HG02588 (cell line): ENCODE measurements at regions not wholly inside any gene's neighbourhood (a gene's known extent, or its start where the extent isn't known, plus 50 kb on each side); places are given as distances from the start of the nearest gene placed in this dataset.

ENCODE experiments used
- ATAC-seq: cut with Tn5 transposase; IDR thresholded peaks from one replicate; pipeline ENCODE4 v1.9.1; 2021; ENCODE audit warnings: mild to moderate bottlenecking, moderate library complexity; ENCODE audit not compliant: unreplicated experiment

GRCh38 chr12:77368379-77368778 lies 303.0 kb upstream of the E2F7 start:
- no peak for ATAC-seq

DNA sequence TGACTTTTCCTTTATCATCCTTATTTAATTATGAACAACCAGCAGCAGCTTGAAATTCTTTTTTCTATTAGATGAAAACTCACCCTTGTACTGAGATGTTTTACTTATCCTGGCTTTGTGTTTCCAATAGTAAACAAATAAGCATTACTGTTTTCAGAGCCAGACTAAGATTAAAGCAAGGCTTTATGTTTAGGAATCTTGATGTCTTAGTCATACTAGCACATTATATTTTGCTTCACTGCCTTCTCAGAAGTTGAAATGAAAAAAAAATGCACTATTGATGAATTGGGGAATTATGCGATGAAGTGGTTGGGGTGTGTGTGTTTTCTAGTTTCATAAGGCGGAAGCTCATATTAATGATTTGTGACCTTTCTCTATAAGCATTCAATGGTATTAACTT lies 301.2 kb upstream of the E2F7 start:
- ATAC-seq = no peak

GRCh38 chr12:77364400-77364799 lies 299.0 kb upstream of the E2F7 start:
- no peak for ATAC-seq

DNA sequence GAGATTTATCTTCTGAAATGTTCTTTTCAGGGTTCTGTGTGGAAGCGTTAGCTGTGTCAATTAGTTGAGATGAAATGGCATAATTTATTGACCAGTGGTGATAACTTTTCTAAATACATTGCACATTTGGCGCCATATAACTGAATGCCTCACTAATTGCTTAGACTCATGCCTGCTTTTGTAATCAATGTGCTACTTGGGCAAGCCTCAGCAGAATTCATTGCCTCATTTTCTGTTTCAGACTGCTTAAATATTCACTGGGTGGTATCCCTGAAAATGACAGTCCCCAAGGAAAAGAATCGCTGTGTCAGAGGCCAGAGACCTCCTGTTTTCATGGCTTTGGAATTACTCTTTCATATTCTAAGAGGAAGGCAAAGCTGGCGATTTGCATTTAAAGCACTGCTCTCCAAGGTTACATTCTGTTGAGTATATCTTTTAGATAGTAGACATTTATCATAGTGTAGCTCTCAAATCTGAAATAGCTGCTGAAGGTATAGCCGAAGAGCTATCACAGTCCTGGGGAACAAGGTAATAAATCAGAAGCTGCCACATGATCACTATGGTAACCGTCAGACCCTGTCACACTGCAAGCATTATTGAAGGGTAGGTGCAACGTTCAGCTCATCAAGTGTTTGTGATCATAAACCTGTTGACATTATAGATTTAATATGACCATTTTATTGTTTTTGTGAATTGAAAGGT lies 297.3 kb upstream of the E2F7 start:
- no peak for ATAC-seq

GRCh38 chr12:77357655-77358054 lies 292.3 kb upstream of the E2F7 start:
- no peak for ATAC-seq

GRCh38 chr12:77354766-77355362 lies 289.5 kb upstream of the E2F7 start:
- no peak for ATAC-seq

GRCh38 chr12:77352946-77353345 lies 287.6 kb upstream of the E2F7 start:
- no peak for ATAC-seq

- ATAC-seq = no peak
Observed at GRCh38 chr12:77351860-77352259, 286.5 kb upstream of the E2F7 start.

DNA sequence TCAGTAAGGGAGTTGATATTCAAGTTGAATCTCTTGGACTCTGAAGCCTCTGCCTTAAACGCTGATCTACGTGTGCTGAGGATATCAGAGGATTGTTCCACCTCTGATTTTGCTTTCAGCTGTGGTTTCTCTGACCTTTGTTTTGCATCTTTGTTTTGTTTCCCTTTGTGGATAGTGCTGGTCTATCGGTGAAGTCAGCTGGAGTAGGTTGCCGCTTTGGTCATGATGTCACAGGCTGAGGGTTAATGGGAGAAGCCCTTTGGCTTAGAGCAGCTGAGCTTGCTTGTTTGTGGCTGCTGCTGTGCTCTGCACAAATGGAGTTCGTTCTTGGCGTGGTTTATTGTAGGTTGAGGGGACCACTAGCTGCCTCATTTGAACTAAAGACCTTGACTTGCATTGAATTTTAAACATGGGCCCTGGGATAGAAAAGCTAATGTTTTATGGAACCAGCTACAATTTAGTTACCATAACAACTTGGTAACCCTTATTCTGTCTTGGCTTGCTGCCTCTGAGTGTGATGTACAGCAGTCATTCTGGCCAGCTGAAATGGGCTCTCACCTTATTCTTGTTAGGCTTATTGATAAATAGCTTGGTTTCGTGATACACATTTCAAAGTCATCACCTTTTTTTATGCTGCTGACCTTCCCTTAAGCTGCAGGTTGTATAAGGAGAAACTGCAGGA lies 284.5 kb upstream of the E2F7 start:
- ATAC-seq = no peak

DNA sequence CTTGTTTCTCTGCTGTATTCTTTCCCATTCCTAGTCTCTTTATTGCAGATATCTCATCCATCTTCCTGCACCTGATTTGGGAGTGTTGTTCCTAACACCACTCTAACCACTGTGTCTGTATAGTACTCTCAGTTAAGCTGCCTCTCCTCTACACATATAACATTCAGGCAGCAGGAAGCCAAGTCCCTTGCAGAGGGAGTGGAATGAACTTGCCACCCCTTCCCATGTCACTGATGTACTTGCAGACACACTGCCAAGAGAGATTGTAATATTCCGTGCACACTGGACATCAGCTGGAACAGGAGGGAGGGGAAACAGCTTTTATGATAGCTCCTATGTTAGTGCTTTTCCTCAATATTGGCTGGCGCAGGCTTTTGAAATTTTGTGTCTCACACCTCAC lies 281.6 kb upstream of the E2F7 start:
- ATAC-seq = no peak

DNA sequence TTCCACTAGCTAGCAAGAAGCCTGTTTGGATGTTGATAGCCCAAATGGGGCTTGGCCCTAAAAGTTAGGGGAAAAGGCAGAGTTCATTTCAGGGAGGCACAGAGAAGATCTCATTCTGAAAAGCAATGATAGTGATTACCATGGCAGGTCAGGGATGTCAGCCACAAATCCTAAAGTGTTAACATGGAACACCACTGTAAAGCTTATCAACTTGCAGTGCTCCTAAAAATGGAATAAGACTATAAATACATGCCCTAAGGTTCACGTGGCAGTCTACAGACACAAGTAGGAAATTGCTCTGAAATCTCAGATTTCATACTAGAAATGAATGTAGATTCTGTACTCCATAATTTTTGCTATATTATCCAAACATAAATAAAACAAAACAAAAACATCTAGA lies 280.0 kb upstream of the E2F7 start:
- no peak for ATAC-seq

DNA sequence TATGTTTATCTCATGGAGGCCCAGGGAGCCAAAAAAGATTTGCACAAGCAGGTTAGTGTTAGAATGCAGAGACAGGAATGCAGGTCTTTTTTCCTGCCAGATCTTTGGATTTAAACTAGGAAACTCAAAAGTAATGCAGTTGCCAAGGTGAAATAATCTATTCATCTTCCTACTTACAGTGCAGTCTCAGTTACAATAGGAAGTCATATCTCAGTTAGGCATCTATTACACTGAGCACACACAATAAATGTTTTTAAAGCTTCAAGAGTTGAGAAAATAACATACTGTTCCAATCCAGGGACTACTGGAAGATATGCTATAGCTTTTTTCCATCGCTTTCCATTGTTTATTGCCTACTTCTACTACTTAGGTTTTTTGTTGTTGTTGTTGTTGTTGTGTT lies 279.3 kb upstream of the E2F7 start:
- ATAC-seq = no peak

GRCh38 chr12:77343291-77343690 lies 277.9 kb upstream of the E2F7 start:
- ATAC-seq = no peak

GRCh38 chr12:77342253-77342652 lies 276.9 kb upstream of the E2F7 start:
- ATAC-seq = no peak

- ATAC-seq = no peak
Observed at GRCh38 chr12:77339610-77340009, 274.2 kb upstream of the E2F7 start.

DNA sequence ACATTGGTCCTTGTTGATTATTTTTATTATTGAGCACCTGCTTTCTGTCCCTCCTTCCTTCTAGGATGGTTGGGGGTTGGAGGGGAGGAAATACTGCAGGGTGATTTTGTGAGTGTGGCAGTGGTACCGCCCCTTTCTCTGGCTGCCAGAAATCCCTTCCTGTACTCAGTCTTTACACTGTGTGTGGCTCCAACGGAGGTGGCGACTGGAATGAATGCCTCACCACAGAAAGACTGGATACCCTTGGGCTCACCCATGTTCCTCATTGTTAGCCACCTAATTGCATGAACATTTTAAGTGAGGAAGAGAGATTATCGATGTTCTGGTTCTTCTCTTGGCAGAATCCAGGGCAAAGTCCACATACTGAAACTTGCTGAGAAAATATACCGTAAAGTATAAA lies 272.0 kb upstream of the E2F7 start:
- ATAC-seq = no peak

GRCh38 chr12:77334806-77335205 lies 269.4 kb upstream of the E2F7 start:
- no peak for ATAC-seq

DNA sequence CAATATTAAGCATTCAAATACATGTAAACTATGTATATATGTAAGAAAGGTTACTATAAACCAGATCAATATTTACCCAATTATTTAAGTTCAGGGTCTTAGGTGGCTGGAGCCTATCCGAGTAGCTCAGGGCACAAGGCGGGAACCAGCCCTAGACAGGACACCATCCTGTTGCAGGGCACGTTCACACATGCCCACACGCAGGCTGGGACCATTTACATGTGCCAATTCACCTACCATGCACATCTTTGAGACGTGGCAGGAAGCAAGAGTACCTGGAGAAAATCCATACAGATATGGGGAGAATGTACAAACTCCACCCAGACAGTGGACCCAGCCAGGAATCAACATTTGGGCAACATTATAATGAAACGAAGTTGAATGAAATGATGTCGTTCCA lies 263.0 kb upstream of the E2F7 start:
- ATAC-seq = no peak

- ATAC-seq = no peak
Observed at GRCh38 chr12:77325511-77326236, 260.3 kb upstream of the E2F7 start.

DNA sequence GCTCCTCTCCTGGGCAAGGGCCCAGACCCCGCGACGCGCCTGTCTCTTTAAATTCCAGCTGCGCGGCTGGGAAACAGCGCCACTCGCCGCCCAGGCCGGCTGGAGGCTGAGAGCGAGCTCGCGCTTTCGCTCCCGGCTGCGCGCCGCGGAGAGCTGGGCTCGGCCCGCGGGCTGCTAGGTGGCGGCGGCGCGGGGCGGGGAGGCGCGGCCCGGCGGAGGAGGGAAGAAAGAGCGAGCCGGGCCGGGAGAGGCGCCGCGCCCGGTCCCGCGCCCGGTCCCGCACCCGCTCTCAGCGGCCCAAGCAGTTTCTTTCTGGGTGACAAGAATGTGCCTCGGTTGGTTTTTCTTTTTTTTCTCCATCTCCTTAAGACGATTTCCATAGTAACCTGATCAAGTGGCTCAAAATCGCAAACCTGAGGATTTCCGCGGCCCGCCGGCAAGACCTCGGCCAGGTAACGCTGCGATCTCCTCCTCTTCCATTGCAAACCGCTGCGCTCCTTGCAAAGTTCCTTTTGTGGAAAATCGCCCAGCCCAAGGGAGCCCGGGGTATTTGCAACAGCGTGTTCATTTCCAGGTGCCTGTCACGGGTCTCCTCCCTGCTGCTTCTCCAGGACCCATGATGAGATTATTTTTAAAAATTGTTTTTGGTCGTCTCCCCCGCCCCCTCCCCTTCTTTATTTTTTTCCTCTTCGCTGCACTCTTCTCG lies 259.5 kb upstream of the E2F7 start:
- peak; percentile 94 for ATAC-seq

DNA sequence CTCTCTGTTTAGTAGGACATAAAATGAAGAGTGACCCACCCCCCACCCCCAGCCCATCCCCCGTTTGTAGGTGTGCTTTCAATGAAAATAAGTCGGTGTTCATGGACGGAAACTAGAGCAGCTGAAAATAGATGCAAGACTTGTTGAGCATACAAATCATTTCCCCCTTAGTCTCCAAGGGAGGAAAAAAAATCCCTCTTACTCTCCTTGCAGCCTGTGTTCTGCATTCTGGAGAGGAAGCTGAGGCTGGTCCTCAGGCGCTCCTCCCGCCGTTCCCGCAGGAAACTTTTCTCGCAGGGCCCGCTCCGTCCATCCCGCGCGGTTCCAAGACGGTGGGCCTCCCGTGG lies 259.0 kb upstream of the E2F7 start:
- no peak for ATAC-seq
